GM18861 (cell line): ENCODE measurements at regions not wholly inside any gene's neighbourhood (a gene's known extent, or its start where the extent isn't known, plus 50 kb on each side); places are given as distances from the start of the nearest gene placed in this dataset.
"Not testable (repeated sequence)": the region's sequence is repeated elsewhere in the genome, so short reads cannot be mapped to it uniquely, and the experiment has no call there.

Source experiments
- ATAC-seq: cut with Tn5 transposase; IDR thresholded peaks from one replicate; pipeline ENCODE4 v1.9.1; 2021; ENCODE audit not compliant: unreplicated experiment

DNA sequence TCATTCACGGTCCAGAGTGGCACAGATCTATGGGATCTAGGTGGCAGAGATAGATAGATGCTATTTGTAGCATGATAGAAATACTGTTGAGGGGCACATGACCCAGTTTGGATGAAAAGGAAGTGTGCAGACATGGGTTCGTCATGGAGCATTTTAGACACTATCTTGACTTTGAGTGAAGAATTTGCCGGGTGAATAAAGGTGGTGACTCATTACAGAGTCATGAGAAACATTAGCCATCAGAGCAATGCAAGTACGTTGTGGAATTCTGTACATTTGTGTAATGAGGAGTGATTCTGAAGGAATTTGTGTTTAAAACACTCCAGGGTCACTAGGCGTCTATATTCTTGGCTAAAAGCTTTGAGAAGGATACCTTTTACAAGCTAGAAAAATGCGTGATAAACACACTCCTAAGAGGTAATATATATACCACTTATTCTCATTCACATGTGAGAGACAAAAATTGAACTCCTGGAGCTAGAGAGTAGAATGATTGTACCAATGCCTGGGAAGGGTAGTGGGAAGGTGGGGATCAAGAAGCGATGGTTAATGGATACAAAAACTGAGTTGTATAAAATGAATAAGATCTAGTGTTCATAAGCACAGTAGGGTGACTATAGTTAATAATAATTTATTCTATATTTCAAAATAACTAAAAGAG is 593.7 kb upstream of the LUZP2 start:
- ATAC-seq, result no peak

DNA sequence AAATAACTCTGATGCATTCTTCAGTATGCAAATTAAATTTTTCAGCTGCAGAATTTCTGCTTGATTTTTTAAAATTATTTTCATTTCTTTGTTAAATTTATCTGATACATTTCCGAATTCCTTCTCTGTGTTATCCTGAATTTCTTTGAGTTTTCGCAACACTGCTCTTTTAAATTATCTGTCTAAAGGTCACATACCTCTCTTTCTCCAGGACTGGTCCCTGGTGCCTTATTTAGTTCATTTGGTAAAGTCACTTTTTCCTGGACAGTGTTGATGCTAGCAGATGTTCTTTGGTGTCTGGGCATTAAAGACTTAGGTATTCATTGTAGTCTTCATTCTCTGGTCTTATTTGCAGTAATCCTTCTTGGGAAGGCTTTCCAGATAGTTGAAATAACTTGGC is 577.4 kb upstream of the LUZP2 start:
- no peak for ATAC-seq

DNA sequence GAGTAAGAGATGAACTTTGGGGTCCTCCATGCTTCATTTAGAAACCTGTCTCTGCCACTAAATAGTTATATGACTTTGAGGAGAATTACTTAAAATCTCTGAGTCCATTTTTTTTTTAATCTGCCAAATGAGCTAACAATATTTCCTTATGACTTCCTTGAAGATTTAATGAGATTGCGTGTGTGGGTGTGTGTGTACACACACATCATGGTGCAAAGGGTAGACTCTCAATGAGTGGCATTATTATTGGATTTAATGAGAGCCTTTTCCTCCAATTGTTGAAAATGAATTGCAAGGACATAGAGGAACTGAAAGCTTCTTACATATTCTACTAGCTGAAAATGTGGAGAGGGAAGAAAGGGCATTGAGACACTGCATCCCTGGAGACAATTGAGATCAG is 573.5 kb upstream of the LUZP2 start:
- ATAC-seq, result no peak

DNA sequence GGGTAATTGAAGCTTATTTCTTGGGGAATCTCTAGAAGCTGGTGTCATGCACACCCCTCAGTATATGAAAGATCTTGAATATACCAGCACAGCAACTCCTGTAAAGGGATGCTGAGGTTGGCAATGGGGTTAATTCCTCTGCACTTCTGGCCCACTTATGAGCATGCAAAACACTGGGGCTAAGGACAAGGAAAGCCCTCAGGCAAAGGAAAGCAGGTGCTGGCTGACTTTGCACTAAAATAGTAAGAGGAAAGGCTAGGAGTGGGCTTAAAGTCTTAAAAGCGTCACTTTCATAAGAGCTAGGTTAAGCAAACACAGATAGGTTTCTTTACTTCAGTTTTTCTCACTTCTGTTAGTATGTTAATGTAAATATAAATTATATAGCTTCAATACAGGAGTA is 572.6 kb upstream of the LUZP2 start:
- ATAC-seq, result no peak

DNA sequence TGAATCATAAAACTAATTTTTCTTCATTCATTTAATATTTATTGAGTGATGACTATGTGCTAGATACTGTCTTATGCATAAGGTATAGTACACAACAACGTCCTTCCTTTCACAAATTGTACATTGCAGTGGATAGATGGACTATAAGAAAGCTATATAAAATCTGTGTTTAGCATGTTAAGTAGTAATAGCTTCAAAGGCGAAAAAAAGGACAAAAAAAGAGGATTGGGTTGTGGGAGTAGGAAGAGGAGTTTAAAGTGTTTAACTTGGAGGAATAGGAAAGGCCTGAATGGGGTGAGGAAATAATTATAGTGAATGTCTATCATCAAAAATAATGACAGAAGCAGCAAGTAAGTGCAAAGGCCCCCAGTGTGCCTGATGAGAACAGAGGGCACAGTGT is 565.4 kb upstream of the LUZP2 start:
- no peak for ATAC-seq

DNA sequence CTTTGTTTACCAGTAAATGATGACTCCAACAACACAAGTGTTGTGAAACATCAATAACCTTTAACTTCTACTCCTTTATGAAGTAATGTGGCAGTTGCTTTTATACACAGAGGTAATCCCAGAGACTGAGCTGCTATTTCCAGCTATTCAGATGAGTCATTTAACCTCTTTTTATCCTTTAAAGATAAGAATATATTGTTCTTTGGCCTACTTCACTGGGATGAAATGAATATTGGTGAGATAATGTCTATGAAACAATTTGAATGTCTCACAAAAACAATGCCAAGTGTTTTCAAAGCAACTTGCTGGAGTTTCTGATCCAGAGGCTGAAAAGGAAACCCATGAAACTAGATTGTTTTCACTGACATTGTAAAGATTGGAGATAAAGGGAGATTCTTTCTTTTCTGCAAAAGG is 564.4 kb upstream of the LUZP2 start:
- no peak for ATAC-seq

DNA sequence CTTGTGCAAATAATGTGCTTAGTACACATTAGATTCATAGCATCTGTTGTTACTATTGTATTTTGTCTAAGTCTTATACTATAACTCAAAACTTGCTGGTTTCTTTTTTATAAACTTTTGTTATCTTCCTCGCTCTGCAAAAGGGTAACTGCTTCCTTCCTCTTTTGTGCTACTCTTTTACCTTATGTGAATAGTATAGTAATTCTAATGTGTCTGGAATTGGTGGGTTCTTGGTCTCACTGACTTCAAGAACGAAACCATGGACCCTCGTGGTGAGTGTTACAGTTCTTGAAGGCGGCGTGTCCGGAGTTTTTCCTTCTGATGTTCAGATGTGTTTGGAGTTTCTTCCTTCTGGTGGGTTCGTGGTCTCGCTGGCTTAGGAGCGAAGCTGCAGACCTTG is 563.1 kb upstream of the LUZP2 start:
- ATAC-seq, result no peak

DNA sequence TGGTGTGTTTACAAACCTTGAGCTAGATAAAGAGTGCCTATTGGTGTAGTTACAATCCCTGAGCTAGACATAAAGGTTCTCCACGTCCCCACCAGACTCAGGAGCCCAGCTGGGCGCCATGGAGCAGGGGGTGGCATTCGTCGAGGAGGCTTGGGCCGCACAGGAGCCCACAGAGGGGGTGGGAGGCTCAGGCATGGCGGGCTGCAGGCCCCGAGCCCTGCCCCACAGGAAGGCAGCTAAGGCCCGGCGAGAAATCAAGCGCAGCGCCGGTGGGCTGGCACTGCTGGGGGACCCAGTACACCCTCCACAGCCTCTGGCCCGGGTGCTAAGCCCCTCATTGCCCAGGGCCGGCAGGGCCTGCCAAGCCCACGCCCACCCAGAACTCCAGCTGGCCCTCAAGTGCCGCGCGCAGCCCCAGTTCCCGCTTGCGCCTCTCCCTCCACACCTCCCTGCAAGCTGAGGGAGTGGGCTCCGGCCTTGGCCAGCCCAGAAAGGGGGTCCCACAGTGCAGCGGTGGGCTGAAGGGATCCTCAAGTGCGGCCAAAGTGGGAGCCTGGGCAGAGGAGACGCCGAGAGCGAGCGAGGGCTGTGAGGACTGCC is 562.1 kb upstream of the LUZP2 start:
- ATAC-seq, result not testable (repeated sequence)

DNA sequence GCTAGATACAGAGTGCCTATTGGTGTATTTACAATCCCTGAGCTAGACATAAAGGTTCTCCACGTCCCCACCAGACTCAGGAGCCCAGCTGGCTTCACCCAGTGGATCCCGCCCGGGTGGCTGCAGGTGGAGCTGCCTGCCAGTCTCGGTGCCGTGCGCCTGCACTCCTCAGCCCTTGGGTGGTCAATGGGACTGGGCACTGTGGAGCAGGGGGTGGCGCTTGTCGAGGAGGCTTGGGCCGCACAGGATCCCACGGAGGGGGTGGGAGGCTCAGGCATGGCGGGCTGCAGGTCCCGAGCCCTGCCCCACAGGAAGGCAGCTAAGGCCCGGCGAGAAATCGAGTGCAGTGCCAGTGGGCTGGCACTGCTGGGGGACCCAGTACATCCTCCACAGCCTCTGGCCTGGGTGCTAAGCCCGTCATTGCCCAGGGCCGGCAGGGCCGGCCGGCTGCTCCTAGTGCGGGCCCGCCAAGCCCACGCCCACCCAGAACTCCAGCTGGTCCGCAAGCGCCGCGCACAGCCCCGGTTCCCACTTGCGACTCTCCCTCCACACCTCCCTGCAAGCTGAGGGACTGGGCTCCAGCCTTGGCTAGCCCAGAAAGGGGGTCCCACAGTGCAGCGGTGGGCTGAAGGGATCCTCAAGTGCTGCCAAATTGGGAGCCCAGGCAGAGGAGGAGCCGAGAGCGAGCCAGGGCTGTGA is 554.6 kb upstream of the LUZP2 start:
- ATAC-seq, result not testable (repeated sequence)

DNA sequence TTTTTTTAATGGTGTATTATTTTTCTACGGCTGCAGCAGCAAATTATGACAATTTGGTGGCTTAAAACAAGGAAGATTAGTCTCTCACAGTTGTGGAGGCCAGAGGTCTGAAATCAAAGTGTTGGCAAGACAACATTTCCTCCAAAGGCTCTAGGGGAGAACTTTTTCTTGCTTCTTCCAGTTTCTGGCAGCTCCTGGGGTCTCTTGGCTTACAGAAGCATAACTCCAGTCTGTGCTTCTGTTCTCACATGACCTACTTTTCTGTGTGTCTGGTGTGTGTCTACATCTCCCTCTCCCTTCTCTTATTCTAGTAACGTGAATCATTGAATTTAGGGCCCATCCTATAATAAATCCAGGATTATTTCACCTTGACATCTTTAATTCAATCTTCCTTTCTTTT is 551.9 kb upstream of the LUZP2 start:
- ATAC-seq, result no peak

DNA sequence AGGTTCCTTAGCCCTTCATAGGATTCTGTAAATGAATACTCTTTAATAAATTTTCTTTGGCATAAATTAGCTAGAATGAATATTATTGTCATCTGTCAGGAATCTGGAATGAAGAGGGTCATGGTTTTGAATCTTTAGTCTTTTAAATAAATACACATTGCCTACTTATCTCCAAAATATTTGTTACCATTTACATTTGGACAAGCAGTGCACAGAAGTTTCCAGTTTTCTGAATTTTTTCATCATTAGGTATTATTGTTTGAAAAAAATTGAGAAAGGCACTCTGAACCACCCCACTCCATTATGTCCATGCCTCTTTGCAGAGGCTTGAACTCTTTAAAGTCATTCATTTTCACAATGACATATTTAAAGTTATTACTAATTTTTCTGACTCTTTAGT is 549.0 kb upstream of the LUZP2 start:
- no peak for ATAC-seq

DNA sequence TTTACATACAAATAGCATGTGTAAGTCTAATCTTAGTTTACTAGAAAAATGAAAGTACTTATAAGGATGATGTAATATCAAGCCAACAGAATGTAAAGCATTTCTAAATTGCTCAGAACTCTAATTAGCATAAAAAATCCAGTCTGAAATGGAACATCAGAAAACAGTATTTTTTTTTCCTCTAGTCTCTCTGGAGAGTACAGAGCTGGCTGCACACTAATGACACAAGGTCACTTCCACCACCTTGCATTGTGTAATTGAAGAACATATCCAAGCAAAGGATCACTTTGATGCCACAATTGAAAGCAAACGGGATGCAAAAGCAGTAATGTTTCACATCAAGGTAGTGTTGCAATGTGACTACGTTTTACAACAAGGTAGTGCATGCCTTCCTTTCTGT is 548.0 kb upstream of the LUZP2 start:
- ATAC-seq, result no peak

DNA sequence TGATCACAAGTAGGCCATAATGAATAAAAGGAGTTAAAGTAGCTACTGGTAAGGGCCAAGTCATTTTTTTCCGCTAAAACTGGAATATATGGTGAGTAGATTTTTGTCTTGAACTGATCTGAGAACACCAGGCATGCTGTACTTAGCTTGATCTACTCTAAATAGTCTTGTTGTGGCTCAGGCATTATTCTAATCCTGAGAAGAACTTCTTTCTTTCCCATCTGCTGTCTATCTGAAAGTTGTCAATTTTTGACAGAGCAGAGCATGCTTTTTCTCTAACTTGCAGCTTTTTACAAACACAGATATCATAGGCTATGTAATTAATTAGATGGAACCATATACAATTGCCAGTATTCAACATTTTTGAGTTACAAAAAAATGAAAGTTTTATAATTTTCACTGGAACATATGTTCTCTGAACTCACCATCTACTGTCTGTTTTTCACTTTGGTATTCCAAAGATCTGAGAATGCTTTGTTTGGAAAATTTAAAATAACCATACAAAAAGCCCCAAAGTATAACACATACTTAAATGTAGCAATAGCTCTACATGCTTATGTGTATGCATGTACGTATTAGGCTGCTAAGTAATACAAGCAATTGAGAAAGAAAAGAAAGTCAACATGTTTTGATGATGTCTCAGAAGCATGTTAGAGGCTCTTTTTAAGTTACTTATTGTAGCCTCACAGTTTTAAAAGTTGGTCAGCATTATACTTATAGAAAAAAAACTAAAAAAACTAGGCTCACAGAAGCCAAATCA is 542.7 kb upstream of the LUZP2 start:
- no peak for ATAC-seq

DNA sequence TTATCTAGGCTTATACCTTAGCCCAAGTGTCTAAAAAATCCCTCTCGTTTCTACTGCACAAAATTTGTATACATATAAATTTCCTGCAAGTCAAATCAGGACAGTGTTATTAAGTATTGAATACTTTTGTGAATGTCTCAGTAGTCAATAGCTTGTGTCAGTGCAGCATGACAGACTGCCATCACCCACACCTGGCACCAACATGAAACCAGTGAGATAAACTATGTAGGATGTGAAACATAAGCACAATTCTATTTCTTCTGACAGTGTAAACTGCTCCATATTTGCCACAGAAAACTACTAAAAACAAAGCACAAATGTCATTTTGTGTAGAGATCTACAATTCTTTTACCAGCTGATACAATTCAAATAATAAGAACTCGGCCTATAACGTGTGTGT is 542.1 kb upstream of the LUZP2 start:
- no peak for ATAC-seq

DNA sequence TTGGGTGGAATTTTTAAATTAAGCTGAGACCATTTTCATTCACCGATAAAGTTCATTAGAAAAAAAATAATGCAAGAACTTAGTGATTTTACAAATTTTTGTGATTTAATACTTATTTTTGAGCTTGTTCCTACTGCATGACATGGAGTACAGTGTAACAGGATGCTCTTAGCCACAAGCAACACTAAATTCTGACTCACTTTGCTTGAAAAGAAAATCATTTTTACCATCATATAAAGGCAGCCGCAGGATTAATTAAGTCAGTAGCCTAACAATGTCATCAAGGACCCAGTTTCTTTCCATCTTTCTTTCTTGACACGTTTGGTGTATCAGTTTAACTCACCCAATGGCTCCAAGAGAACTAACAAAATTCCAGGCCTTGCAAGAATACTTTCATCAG is 540.3 kb upstream of the LUZP2 start:
- no peak for ATAC-seq

DNA sequence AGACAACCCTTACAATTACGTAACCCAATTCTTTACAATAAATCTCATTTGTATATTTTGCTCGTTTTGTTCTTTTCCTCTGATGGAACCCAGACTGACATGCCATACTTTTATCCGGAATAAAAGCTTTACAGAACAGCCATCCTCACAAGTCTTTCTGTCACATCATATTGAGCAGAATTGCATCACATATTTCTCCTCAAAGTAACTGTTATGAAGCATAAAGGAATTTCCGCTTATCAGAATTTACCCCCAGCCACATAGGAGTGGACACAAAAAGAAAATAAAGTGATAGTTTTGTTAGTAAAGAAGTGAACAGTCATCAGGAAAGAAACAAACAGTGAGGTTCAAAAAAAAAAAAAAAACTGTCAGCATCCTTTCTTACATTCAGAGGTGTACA is 539.5 kb upstream of the LUZP2 start:
- no peak for ATAC-seq

DNA sequence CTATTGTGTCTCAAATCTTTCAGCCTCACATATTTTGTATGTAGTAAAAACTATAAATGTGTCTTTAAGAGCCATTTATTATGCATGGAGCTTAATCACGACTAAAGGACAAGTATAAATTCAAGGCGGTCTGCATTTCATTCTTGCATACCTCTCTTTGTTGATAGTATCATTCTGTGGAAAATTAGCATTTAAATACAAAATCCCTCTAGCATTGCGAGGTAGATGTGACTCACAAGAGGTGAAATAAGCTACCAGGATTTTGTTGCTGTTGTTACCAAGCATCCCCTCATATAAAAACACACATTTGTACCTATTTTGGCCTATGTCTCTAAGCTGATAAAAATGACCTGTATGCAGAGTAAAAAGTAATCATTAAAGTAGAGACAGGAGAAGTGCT is 537.4 kb upstream of the LUZP2 start:
- ATAC-seq, result no peak

DNA sequence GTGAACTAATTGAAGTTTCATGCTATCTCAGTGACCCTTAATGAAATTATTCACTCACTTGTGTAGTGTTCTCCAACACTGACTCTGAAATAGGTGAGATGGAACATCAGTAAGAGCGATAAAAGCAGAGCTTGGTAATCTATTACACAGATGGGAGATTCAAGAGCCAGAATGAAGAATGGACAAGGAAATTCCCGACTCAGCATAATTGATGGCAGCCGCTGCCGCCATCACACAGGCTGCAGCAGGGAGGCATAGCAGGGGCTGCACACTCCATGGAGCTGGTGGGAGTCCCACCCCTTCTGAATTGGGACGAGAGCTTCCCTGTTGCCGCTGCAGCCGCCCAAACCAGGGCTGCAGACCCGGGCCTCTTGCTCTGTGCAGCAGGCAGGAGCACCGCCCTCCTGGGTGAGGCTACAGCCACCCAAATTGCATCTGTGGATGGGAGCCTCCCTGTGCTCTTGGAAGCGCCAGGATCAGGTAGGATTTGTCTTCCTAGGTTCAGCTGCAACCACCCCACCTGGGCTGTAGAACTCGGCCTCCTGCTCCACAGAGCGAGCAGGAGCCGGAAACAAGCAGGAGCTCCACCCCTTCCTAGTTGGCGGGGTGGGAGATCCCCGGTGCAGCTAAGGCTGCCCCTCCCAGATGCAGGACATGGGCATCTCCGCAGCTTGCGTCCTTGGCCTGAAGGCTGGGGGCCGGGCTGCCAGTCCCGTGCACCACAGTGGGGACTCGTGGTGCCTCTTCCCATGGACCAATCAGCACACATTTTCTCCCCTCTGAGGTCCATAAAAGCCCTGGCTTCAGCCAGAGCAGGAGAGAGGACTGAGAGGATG is 535.1 kb upstream of the LUZP2 start:
- no peak for ATAC-seq

DNA sequence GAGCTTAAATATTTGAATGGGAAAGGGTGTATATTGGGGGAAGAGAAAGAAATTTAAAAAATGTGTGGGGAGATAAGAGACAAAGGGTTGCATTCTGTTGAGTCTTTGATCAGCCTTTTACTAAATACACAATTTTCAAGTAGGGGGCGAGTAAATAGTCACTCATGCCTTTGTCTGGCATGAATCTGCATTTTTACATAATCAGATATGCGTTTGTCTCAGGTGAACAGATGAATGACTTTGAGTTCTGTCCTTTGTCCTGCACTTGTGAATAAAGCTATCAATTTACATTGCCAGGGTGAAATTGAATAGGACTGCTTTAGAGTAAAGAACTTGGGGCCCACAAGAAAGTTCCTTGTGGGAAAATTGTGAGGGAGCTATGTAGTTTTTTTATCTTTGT is 523.6 kb upstream of the LUZP2 start:
- ATAC-seq, result no peak

DNA sequence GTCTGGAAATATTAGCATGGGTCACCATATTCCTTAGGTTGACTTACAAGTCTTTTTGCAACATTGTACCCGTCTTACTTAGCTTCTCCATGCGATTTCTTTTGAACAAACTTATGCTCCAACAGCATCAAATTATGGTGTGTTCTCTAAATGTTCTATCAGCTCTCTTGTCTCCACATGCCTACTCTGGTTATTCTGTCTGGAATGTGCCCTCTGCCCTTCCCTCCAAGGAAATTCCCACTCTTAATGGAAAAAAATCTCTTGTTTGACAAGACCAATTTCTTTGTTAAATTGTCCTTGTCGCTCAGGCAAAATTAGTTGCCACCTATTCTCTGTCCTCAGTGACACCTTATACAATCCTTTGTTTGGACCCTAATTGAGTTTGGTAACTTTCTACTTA is 522.8 kb upstream of the LUZP2 start:
- no peak for ATAC-seq

DNA sequence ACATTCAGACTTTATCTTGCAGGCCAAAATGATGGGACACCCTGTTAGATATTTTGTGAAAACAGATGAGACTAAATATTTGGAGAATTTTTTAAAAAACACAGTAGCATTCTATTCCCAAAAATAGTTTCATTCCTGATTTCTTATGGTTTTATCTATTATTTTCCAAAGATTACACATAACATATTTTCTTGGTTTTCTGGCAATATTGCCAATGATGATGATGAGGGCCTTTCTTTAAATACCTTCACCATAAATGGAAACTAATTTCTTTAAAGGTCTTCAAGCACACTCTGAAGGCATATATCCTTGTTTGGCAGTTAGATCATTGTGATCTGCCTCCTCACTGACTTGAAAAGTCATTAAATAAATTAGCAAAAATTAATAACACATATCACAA is 522.3 kb upstream of the LUZP2 start:
- ATAC-seq, result no peak
